Epithelial cell of prostate (primary cell): ENCODE measurements at regions not wholly inside any gene's neighbourhood (a gene's known extent, or its start where the extent isn't known, plus 50 kb on each side); places are given as distances from the start of the nearest gene placed in this dataset.
"Not testable (repeated sequence)": the region's sequence is repeated elsewhere in the genome, so short reads cannot be mapped to it uniquely, and the experiment has no call there.

ENCODE experiments used
- DNase-seq: peaks from one replicate; pipeline ENCODE4 v3.0.0-alpha.2; 2011; ENCODE audit warnings: low read depth, low spot score
- H3K27ac ChIP-seq: fragments of 450-650 bp; 2 replicates; pipeline ENCODE4 v1.5.1; 2017; ENCODE audit warnings: mild to moderate bottlenecking

GRCh38 chr3:148494451-148494850 lies 203.3 kb upstream of the AGTR1 start:
- H3K27ac ChIP-seq: no peak overlapping the region
- DNase-seq: no peak

DNA sequence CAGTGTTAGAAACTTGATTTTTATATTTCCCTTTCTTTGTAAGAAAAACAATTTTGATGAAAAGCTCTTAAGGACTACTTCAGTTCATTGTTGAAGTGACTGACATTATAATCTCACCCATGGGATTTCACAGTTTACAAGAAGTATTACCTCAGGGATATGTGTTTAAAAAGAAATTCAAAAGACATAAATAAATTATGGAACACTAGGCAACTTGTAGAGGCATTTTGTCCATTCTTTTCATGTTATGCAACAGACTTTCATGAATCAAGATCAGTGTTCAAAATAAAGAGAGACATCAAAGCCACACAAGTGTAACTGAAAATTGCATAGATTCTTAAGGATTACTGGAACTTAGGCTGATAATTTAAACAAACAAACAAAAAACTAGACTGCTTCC lies 196.8 kb upstream of the AGTR1 start:
- H3K27ac ChIP-seq: no peak overlapping the region
- DNase-seq: no peak

GRCh38 chr3:148510116-148510515 lies 187.6 kb upstream of the AGTR1 start:
- no peak for DNase-seq
- H3K27ac ChIP-seq: no peak overlapping the region

- H3K27ac ChIP-seq: no peak overlapping the region
- no peak for DNase-seq
Observed at GRCh38 chr3:148510561-148510960, 187.1 kb upstream of the AGTR1 start.

DNA sequence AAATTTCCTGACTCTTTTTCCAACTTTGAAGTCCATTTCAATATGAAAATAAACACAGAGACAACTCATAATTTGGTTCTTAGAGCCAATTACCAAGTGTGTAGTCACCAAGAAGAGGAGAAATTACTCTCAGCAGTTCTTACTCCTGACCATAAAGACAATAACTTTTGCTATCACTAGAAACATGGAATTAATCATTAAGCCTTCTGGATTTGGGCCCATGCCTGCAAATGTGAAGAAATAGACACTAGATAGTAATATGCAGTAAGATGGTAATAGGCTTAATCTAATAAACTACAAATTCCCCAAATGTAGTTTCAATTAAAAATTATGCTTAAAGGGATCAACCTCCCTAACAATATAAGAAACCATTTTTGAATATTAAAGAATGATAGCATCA lies 185.1 kb upstream of the AGTR1 start:
- H3K27ac ChIP-seq: peak overlapping the region; percentile 9
- DNase-seq: no peak

GRCh38 chr3:148513096-148513543 lies 184.6 kb upstream of the AGTR1 start:
- H3K27ac ChIP-seq: peak overlapping the region; percentile 9
- DNase-seq: no peak

DNA sequence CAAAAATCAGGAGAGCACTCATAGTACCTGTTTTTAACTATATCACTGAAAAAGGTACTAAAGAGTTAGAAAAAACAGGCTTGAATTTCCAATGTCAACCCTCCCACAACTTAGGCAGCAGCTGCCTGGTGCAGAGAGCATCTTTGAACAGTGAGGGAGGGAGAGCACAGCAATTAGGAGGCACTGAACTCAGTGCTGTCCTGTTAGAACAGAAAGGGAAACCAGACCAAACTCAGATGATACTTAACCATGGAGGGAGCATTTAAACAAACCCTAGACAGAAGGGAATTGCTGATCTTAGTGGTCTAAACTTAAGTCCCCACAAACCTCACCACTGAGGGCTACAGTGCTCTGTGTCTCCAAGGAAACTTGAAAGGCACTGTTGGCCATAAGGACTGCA lies 179.2 kb upstream of the AGTR1 start:
- no peak for DNase-seq
- H3K27ac ChIP-seq: no peak overlapping the region

DNA sequence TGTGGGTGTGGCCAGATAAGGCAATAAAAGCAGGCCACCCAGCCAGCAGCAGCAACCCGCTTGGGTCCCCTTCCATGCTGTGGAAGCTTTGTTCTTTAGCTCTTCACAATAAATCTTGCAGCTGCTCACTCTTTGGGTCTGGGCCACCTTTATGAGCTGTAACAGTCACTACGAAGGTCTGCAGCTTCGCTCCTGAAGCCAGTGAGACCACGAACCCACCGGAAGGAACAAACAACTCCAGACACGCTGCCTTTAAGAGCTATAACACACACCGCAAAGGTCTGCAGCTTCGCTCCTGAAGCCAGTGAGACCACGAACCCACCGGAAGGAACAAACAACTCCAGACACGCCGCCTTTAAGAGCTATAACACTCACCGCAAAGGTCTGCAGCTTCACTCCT lies 172.1 kb upstream of the AGTR1 start:
- H3K27ac ChIP-seq: not testable (repeated sequence)

DNA sequence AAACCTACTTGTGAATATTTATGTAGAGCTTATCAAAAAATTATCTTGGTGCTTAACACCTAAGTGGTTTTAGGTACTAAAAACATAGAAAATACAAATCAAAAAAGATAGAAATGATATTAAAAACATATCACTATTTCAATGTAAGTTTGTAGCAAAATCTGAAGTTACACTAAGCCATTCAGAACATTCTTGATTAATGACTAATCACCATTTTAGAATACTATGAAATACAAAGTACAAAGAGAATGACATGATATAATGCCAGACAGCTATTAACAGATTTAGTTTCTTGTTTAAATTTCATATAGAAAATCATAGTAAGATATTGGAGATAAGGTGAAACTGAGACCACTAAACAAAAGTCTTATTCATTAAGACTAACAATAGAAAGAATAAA lies 169.7 kb upstream of the AGTR1 start:
- no peak for DNase-seq
- no peak overlapping the region for H3K27ac ChIP-seq

More for the DNA sequence above, 172.1 kb upstream of the AGTR1 start:
- DNase-seq: not testable (repeated sequence)

DNA sequence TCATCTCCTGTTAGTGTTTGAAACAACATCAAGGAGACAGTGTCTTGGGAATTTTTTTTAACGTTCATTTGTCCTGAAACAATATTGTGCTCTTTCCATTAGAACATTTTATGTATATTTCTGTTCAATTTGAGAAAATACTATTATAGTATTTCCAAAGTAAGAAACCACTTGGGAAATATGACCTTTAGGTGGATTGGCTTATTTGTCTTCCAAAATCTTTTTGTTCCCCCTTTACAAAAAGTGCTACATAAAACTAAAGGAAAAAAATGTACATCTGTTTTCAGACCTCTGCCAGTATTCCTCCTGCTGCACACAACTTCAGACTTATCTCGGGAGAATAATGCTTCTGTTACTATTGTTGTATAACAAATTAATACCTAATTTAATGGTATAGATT lies 165.9 kb upstream of the AGTR1 start:
- DNase-seq: no peak
- no peak overlapping the region for H3K27ac ChIP-seq

DNA sequence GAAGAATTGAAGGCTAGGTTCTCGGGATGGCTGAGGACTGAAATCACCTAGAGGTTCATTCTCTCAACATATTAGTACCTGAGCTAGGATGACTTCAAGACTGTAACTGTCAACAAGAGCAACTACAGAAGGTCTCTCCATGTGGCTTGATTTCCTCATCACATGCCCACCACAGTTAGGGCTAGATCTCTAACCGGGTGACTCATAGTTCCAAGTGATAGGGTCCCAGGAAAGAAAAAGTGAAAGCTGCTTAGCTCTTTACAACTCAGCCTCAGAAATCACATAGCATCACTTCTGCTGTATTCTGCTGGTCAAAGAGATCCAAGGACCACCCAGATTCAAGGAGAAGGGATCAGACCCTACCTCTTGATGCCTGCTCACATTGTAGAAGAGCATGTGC lies 165.4 kb upstream of the AGTR1 start:
- no peak for DNase-seq
- H3K27ac ChIP-seq: no peak overlapping the region

- no peak for DNase-seq
- no peak overlapping the region for H3K27ac ChIP-seq
Observed at GRCh38 chr3:148532774-148533173, 164.9 kb upstream of the AGTR1 start.

DNA sequence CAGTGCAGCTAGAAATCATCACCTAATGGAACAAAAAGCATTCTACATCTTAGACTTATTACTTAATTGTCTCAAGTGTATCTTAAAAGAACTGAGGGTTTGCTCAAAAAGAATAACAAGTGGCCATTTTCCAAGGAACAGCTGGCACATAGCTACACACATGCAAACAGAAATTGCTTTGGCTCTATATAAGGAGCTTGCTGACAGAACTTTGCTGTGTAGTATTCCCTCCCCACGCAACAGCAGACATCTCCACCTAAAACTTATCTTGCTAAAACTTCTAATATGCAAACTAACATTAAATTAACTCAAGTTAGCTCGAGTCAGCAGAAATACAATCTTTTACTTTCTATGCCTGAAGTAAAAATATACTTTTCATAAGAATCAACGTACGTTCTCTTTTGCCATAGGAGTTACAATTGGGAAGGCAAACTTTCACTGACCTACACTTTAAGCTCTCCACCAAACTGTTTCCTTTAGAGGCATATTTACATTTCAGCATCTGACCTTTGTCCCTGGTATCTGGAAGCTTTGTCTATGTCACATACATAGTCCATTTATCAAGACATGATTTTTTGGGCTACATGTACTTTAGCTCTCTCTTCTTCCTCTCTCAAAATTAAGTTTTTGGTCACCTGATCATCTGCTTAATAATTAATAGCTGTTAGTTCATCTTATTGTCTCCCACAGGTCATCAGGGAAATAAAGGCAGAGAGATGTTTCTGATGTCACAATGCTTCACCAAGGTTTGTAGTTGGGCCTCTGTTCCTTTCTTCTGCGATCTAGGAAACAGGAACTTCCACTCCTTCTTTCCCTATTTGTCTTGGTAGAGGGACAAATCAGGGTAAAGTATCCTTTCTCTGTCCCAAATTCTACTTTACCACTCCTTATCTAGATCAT lies 163.4 kb upstream of the AGTR1 start:
- no peak for DNase-seq

GRCh38 chr3:148535001-148535400 lies 162.7 kb upstream of the AGTR1 start:
- DNase-seq: no peak
- H3K27ac ChIP-seq: no peak overlapping the region

More for the DNA sequence above, 163.4 kb upstream of the AGTR1 start:
- H3K27ac ChIP-seq: no peak overlapping the region

GRCh38 chr3:148540266-148540665 lies 157.4 kb upstream of the AGTR1 start:
- H3K27ac ChIP-seq: no peak overlapping the region
- no peak for DNase-seq

DNA sequence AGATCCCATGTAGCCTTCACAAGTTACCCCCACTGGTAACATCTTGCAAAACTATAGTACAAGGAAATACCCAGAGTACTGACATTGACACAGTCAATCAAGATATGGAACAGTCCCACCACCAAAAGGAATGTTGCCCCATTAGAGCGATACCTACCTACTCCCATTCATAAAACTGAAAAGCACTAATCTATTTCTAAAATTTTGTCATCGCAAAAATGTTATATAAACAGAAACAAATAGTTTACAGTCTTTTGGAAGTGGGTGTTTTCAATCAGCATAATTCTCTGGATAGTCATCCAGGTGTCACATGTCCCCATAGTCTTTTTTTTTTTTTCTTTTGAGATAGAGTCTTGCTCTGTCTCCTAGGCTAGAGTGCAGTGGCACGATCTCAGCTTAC lies 156.9 kb upstream of the AGTR1 start:
- no peak overlapping the region for H3K27ac ChIP-seq
- DNase-seq: no peak

DNA sequence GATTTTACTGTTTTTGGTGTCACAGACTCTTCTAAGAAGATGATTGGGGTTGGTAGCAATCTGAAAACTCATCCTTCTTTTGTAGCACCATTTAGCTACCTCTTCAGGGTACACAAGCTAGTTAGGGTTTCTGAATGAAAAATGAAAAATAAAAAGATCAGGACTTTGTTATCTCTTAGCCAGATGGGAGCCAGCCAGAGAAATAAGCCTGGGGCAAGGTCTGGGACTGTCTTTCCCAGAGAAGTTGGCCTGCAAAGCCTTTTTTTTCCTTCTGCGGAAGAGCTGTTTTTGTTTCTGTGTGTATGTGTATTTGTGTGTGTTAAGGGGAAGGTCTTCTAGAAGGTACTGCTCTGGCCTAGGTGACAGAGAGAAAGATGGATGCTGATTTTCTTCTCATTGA lies 150.7 kb upstream of the AGTR1 start:
- DNase-seq: no peak
- no peak overlapping the region for H3K27ac ChIP-seq

DNA sequence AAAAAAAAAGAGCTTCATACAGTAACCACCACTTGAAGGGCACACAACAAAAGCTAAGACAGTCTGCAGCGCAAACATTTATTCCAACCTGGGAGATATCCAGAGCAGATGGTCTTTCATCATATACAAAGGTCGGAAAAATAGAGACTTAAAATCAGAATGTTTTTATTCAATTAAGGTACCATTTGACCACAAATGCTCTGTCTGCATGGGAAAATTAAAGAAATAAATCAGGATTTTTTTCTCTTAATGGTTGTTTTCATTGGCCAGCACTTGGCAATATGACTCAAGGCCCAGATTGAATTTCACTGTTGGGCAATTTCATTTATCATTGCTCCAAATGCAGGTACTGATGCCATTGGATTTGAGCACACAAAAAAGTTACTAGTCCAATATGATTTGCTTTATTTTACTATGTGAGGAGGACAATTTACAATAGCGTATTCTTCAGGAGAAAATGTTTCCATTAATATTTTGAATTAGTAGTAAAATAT lies 145.9 kb upstream of the AGTR1 start:
- DNase-seq: no peak
- no peak overlapping the region for H3K27ac ChIP-seq

DNA sequence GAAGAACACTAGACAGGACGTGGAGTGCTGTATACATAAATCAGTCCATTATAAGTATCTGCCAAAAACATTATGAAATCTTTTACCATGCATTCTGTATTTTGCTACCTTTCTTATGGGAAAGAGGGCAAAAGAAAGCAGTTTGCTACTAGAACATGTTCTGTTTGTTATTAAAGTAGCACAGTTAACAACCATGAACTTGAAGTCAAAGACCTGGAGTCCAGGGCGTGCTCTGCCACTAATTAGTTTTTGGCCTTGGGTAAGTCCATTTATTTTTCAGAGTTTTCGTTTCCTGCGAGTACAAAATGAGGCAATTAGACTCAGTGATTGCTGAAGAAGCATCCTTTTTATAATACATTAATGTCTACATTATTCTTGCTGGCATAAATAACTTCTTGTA lies 143.3 kb upstream of the AGTR1 start:
- DNase-seq: no peak
- no peak overlapping the region for H3K27ac ChIP-seq

- no peak for DNase-seq
- H3K27ac ChIP-seq: no peak overlapping the region
Observed at GRCh38 chr3:148556664-148557063, 141.0 kb upstream of the AGTR1 start.

DNA sequence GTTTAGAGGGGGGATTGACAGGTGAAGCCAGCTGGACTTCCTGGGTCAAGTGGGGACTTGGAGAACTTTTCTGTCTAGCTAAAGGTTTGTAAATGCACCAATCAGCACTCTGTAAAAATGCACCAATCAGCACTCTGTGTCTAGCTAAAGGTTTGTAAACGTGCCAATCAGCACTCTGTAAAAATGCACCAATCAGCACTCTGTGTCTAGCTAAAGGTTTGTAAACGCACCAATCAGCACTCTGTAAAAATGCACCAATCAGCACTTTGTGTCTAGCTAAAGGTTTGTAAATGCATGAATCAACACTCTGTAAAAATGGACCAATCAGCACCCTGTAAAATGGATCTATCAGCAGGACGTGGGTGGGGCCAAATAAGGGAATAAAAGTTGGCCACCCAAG lies 120.1 kb upstream of the AGTR1 start:
- not testable (repeated sequence) for H3K27ac ChIP-seq, DNase-seq

- no peak for DNase-seq
- H3K27ac ChIP-seq: no peak overlapping the region
Observed at GRCh38 chr3:148582126-148582525, 115.6 kb upstream of the AGTR1 start.
